IMR-90 (cell line): ENCODE measurements at regions not wholly inside any gene's neighbourhood (a gene's known extent, or its start where the extent isn't known, plus 50 kb on each side); places are given as distances from the start of the nearest gene placed in this dataset.

Experiments used
- BHLHE40 ChIP-seq: fragments of 150-350 bp; IDR thresholded peaks from 2 replicates; pipeline ENCODE4 v1.6.1; 2016; ENCODE audit warnings: mild to moderate bottlenecking, low read depth, low read length
- CEBPB ChIP-seq: IDR thresholded peaks from 2 replicates; pipeline ENCODE4 v1.6.1; 2012; ENCODE audit warnings: low read depth, low read length, improper control_type of control experiment
- CHD1 ChIP-seq: IDR thresholded peaks from 2 replicates; pipeline ENCODE4 v1.6.1; 2012; ENCODE audit warnings: low read depth, low read length, improper control_type of control experiment
- CTCF ChIP-seq: conservative IDR thresholded peaks from 2 replicates; pipeline ENCODE4 v1.5.1; 2012; ENCODE audit warnings: mild to moderate bottlenecking, low read depth, low read length, improper control_type of control experiment
- FOS ChIP-seq: fragments of 150-350 bp; IDR thresholded peaks from 2 replicates; pipeline ENCODE4 v1.6.1; 2016; ENCODE audit warnings: low read depth, low read length
- MAFK ChIP-seq: IDR thresholded peaks from 2 replicates; pipeline ENCODE4 v1.6.1; 2012; ENCODE audit warnings: low read depth, low read length, improper control_type of control experiment
- MAZ ChIP-seq: IDR thresholded peaks from 2 replicates; pipeline ENCODE4 v1.6.1; 2012; ENCODE audit warnings: low read depth, mild to moderate bottlenecking, low read length, improper control_type of control experiment, moderate library complexity, borderline replicate concordance
- NFE2L2 ChIP-seq: fragments of 150-350 bp; IDR thresholded peaks from 2 replicates; pipeline ENCODE4 v1.6.1; 2016; ENCODE audit warnings: low read depth, mild to moderate bottlenecking, low read length
- POLR2A ChIP-seq: IDR thresholded peaks from 2 replicates; pipeline ENCODE4 v1.6.1; 2012; ENCODE audit warnings: mild to moderate bottlenecking, low read depth, low read length
- RAD21 ChIP-seq: IDR thresholded peaks from 2 replicates; pipeline ENCODE4 v1.6.1; 2012; ENCODE audit warnings: low read length, improper control_type of control experiment
- RCOR1 ChIP-seq: IDR thresholded peaks from 2 replicates; pipeline ENCODE4 v1.6.1; 2012; ENCODE audit warnings: mild to moderate bottlenecking, low read length, improper control_type of control experiment; ENCODE audit not compliant: insufficient replicate concordance
- USF2 ChIP-seq: fragments of 150-350 bp; IDR thresholded peaks from 2 replicates; pipeline ENCODE4 v1.6.1; 2017; ENCODE audit warnings: mild to moderate bottlenecking, antibody characterized with exemption, low read length, low read depth

DNA sequence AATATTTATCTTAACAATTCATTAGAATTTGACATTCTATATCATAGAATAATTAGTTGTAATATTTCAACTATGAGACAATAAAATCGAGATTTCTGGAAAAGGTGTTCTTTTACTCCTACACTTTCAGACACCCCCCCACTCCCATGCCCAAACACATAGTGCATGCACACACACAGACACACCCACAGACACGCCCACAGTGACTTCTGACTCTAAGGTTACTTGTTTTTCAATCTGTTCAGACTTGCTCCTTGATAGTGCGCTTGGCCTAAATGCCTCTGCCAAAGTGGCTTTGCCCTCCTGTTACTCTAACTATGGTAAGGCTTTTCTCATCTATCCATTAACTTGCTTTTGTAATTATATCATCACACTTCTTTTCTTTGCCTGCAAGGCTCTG, 144.0 kb upstream of the PPP1R3A start:
- TF ChIP-seq CTCF (no peak), CEBPB (no peak), BHLHE40 (no peak), POLR2A (no peak), RCOR1 (no peak), CHD1 (no peak), USF2 (no peak), RAD21 (no peak), MAZ (no peak), FOS (no peak), NFE2L2 (no peak), MAFK (no peak)
